ENCODE measurements at regions not wholly inside any gene's neighbourhood (a gene's known extent, or its start where the extent isn't known, plus 50 kb on each side); places are given as distances from the start of the nearest gene placed in this dataset.

DNA sequence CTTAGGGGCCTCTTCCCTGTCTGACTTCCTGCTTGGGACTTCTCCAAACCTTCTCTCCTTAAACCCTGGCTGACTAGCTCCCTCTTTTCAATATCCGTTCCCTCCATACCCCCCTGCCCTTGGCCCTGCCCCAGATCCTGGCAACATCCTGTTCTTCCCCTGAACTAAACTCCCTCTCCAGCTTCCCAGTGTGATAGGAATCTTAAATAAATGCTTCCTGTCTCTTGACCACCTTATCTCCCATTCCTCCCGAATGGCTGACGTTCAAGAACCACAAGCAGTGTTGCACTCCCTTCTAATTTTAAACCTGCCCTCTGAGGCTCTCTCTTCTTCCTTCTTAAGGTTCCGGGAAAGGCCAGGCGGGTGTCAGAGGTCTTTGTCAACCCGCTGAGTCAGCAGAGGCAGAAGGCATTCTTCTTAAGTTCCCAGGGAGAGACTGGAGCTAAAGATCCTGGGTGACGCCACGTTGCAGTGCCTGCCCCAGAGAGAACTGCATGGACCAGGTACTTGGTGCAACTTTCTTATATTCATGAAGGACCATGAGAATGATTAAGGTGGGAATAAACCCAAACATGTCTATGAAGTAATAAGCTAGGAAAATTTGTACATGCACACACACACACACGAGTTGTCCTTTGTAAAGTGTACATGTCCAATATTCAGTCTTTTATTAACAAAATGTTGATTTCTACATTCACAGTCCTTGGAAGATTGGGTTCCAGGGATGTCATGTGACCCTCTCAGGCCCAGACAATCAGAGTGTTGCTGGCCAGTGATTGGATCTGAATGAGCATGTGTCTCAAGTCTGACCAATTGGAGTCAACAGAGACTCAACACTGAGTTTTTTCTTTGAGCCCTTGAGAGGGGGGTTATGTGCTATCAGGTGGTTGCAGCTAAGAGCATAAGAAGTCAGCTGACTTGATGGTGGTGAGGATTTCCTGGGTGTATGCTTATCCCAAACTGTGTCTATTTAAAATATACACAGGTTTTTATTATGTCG is 420.2 kb upstream of the TBX3 start:
- no peak for TF ChIP-seq POLR2A (IDR thresholded peaks at IDR 0.05; ENCODE audit: low read length)
- no peak for TF ChIP-seq GATA1 (IDR thresholded peaks at IDR 0.05; ENCODE audit: low read depth, low read length)
- no peak for DNase-seq

DNA sequence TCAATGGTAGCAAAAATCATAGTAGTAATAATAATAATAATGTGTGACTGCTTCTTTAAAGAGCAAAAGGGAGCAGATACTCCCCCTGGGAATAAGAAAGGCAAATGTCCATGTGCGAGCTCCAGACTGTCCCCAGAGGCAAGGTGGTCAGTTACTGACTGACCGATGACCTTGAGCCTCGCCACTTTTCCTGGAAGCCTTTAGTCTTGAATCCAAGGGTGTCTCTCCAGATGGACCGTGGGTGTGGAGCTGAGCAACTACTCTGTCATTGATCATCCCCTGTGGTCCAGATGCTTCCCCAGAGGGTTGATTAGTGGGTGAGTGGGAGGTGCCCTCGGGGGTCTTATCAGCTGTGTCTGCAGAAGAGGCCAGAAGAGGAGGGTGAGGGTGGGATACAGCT is 418.5 kb upstream of the TBX3 start:
- TF ChIP-seq POLR2A (IDR thresholded peaks at IDR 0.05; ENCODE audit: low read length) = no peak
- TF ChIP-seq GATA1 (IDR thresholded peaks at IDR 0.05; ENCODE audit: low read depth, low read length) = no peak

DNA sequence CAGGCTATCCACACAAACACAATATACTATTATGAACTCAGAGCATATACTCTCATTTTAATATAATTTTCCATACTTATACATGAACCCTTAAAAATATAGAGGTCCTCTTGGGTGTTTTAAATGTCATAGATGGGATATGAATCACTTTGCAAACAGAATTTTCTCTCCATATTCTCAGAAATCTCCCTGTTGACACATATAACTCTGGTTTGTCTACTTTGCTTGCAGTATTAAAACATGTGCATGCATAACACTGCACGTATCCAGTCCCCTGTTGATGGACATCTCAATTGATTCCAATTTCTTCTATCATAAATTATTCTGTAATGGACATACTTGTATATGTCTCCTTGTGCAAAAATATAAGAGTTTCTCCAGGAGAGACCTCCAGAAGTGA is 417.5 kb upstream of the TBX3 start:
- no peak for DNase-seq
- TF ChIP-seq GATA1 (IDR thresholded peaks at IDR 0.05; ENCODE audit: low read depth, low read length) (no peak), POLR2A (IDR thresholded peaks at IDR 0.05; ENCODE audit: low read length) (no peak)

More for the DNA sequence above, 418.5 kb upstream of the TBX3 start:
- DNase-seq = no peak

DNA sequence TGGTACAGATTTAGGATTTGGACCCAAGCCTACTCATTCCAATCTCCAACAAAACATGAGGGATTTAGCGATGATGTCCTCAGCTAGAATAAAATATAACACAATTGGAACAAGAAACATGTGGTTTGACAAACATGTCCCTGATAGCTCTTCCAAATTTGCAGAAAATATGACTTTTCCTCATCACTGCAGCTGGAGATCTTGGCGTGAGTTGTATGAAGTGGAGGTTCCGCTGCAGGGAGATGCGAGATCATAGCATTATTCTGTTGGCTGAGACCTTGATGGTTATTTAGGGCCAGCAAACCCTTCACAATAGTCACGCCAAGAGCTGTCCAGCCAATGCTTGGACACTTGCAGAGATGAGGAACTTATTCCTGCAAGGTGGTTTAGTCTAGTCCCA is 413.4 kb upstream of the TBX3 start:
- no peak for TF ChIP-seq POLR2A (IDR thresholded peaks at IDR 0.05; ENCODE audit: low read length)
- TF ChIP-seq GATA1 (IDR thresholded peaks at IDR 0.05; ENCODE audit: low read depth, low read length) = no peak
- no peak for DNase-seq

DNA sequence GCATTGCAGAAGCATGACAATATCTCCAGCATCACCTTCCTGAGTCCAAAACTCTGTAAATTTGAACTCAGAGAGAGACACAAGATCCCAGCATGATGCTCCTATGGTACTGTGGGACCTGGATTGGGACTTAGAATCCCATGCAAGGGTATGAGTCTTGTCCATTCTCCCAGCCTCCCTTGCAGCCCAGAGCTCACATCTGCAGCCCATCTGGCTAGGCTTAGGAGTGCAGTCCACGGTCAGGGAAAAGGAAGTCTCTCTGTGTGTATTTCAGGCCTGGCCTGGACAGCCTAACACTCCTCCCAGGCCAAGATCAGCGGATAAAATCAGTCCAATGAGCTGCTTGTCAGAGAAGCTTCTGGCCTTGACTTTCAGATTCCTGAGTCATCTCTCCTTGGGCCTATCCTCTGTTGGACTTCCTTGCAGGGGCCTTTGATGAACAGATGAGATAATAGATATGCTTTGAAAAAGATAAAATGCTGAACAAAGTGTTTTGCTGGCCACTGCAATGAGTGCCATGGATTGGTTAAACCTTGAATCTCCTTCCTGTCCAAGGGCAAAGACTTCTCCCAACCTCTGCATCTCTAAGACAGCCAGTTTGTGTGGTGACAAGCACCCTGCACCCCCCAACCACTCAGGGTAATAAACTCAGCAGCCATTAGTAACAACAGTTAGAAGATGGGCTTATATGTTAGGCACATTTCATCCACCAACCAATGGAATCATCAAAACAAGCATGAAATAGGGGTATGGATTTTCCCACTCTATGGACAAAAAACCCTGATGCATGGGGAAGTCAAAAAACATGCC is 412.8 kb upstream of the TBX3 start:
- TF ChIP-seq POLR2A (IDR thresholded peaks at IDR 0.05; ENCODE audit: low read length) (no peak), GATA1 (IDR thresholded peaks at IDR 0.05; ENCODE audit: low read depth, low read length) (no peak)

DNA sequence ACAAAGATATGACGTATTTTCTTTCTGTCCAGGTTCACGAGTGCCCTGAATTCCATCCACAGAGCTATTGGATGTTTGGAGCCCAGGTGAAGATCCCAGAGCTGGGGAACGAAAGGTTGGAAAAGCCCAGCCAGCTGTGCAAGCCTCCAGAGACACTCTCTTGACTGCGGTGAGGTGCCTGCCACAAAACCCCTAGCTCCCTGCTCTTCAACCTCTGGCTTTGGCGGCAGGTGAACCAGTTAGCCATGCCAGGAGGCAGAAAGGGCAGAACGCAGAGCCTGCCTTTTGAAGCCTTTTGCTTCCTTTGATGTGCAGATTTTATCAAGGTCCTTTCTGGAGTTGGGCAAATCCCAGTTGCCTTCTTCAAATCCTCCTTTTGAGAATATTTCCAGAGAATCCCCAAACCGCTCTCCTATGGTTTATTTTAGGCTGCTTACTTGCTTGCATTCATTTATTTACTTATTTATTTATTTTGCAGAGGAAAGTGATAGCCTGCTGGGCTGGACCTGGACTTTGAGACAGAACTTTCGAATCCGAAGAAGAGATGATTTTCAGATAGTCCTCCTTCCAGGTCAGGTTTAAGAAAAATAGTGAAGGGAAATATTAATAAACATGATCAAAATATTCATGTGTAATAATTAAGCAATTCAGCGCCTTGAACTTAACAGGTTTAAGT is 411.2 kb upstream of the TBX3 start:
- DNase-seq = no peak
- TF ChIP-seq GATA1 (IDR thresholded peaks at IDR 0.05; ENCODE audit: low read depth, low read length) = no peak

More for the DNA sequence above, 412.8 kb upstream of the TBX3 start:
- DNase-seq = no peak

DNA sequence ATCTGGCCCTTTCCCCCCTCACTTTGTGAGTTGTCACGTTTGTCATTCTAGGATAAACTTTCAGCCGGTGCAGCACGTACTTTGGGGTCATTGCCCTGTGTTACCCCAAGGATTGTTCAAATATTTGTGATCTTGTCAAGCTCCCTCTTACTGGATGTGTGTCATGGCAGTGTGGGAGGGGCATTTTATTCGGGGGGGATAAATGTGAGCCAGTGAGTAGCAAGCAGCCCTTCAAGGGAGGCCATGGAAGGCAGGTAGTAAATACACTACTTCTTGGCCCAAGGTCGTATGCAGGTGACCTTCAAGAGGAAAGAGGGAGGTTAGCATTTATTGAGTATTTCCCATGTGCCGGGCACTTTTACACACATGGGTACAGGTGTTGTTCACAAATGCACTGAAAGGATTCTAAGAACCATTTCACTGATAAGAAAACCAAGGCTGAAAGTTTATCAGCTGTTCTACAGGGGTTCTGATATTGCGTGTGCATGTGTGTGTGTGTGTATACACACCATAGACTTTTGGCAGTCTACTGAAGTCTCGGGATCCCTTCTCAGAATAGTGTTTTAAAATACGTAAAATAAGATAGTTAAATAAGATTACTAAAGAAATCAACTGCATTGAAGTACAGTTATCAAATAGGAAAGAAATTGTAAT is 410.3 kb upstream of the TBX3 start:
- TF ChIP-seq GATA1 (IDR thresholded peaks at IDR 0.05; ENCODE audit: low read depth, low read length) (no peak), POLR2A (IDR thresholded peaks at IDR 0.05; ENCODE audit: low read length) (no peak)
- no peak for DNase-seq

DNA sequence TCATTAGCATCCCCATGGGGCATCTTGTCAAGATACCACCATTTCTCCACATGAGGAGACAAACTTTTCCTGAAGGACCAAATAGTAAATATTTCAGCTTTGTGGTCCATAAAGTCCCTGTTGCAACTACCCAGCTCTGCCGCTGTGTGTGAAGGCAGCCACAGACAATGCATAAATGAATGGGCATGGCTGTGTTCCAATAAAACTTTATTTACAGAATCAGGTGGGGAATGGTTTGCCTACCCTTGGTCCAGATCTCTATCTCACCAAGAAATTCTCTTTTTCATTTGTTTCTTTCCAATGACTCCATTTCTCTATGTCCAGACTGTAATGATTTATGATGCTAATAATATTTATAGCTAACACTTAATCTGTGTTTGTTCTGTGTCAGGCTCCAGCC is 409.3 kb upstream of the TBX3 start:
- TF ChIP-seq POLR2A (IDR thresholded peaks at IDR 0.05; ENCODE audit: low read length) = no peak
- no peak for TF ChIP-seq GATA1 (IDR thresholded peaks at IDR 0.05; ENCODE audit: low read depth, low read length)
- no peak for DNase-seq

DNA sequence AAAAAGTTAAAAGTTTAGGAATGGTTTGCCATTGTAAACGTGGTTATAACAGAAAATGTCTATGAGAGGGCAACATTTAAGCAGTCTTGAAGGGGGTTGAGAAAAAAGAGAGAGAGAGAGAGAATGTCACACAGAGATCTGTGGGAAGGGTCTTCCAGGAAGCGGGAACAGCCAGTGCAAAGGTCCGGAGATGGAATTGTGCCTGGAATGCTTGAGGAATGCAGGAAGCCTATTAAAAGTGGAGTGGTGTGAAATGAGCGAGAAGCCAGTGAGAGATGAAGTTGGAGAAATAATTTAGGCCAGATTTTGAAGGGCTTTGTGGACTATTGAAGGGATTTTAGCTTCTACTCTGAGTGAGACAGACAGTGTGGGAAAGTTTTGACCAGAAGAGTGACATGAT is 406.8 kb upstream of the TBX3 start:
- TF ChIP-seq POLR2A (IDR thresholded peaks at IDR 0.05; ENCODE audit: low read length) (no peak), GATA1 (IDR thresholded peaks at IDR 0.05; ENCODE audit: low read depth, low read length) (no peak)
- DNase-seq = no peak

DNA sequence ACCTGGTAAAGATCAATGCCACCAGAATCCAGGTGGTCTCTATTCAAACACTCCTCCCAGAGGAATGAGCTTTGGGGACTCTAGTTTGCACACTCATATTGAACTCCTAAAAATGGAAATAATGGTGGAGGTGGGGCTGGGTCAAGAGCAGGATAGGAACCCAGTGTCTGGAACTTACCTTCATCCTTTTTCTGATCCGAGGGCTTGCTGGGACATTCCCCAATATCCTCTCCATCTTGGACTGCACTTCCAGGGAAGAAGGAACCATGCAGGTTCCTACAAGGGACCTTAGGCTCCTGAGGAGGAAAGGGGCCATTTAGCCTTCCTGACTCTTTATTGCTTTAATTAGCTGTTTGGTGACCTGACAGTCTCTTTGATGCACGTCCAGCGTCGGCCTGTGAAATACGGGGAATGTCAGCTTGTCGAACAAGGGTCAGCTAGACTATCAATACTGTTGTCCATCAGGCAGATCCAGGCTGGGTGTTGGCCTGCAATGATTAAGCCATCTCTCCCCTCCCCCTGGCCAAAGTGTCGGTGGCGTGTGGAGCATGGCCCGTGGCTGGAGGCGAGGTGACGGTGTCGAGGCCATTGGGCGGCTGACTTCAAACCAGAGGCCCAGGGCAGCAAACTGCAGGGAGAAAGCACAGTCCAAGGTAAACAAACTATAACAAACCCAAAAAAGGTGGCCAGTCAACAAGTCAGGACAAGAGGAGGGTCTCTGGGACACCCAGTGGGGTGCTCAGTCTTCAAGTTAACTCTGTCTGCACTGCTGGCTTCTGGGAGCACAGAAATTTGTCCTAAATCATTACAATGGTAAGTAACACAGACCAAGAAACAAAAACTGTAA is 405.2 kb upstream of the TBX3 start:
- DNase-seq = no peak
- TF ChIP-seq POLR2A (IDR thresholded peaks at IDR 0.05; ENCODE audit: low read length) (no peak), GATA1 (IDR thresholded peaks at IDR 0.05; ENCODE audit: low read depth, low read length) (no peak)

DNA sequence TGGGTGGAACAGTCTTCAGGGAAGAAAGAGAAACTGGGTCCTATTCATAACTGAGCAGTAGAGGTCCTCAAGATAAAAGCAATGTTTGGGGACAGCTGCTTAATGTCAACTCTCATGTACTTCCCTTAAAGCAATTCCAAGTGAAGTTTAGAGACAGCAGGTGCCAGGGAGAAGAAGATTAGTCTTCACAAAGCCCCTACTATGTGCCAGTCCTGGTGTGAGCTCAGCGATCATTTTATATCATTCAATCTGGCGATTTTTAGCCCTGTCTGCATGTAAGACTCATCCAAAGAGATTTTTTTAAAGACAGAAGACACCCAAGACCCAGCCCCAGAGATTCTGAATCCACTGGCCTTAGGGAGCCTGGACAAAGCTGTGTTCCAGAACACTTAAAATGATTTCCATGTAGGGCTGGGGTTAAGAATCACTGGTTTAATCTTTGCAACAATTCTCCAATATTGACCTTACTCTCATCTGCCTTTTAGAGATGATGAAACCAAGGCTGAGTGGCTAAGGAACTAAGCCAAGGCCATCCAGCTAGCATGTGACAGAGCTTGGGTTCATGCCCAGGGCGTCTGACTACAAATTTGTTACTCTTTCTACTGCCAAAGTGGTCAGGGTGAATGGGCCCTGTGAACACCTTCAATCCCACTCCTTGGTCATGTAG is 404.5 kb upstream of the TBX3 start:
- no peak for TF ChIP-seq GATA1 (IDR thresholded peaks at IDR 0.05; ENCODE audit: low read depth, low read length)
- no peak for DNase-seq

DNA sequence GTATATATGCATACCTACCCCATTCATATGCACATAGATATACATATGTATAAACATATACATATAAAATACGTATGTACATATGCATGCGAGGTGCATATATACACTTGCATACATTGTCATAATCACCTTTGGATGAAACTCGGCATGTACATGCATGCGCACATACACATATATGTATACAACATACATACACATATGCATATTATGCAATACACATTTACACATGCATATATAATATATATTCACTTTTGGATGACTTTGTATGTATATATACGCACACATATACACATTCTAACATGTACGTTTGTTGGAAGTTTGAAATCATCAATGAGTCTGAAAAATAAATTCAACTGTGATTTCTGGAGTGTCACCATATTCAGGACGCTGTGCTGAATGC is 401.6 kb upstream of the TBX3 start:
- DNase-seq = no peak
- TF ChIP-seq GATA1 (IDR thresholded peaks at IDR 0.05; ENCODE audit: low read depth, low read length) (no peak), POLR2A (IDR thresholded peaks at IDR 0.05; ENCODE audit: low read length) (no peak)

All from erythroblast (primary cell).